ENCODE measurements at regions not wholly inside any gene's neighbourhood (a gene's known extent, or its start where the extent isn't known, plus 50 kb on each side); places are given as distances from the start of the nearest gene placed in this dataset.

DNA sequence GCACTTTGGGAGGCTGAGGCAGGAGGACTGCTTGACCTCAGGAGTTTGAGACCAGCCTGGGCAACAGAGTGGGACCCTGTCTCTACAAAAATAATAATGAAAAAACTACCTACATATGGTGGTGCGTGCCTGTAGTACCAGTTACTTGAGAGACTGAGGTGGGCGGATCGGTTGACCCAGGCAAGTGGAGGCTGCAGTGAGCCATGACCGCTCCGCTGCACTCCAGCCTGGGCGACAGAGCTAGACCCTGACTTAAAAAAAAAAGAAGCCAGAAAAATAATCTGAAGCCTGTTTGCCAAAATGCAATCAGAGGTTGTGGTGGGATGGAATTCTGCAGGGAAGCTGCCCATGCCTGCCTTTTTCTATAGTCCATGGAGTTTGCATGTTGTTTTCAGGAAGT lies 50.4 kb upstream of the GGTA1 start:
- DNase-seq (ENCODE audit: low read depth in 3 of 3), result no peak

DNA sequence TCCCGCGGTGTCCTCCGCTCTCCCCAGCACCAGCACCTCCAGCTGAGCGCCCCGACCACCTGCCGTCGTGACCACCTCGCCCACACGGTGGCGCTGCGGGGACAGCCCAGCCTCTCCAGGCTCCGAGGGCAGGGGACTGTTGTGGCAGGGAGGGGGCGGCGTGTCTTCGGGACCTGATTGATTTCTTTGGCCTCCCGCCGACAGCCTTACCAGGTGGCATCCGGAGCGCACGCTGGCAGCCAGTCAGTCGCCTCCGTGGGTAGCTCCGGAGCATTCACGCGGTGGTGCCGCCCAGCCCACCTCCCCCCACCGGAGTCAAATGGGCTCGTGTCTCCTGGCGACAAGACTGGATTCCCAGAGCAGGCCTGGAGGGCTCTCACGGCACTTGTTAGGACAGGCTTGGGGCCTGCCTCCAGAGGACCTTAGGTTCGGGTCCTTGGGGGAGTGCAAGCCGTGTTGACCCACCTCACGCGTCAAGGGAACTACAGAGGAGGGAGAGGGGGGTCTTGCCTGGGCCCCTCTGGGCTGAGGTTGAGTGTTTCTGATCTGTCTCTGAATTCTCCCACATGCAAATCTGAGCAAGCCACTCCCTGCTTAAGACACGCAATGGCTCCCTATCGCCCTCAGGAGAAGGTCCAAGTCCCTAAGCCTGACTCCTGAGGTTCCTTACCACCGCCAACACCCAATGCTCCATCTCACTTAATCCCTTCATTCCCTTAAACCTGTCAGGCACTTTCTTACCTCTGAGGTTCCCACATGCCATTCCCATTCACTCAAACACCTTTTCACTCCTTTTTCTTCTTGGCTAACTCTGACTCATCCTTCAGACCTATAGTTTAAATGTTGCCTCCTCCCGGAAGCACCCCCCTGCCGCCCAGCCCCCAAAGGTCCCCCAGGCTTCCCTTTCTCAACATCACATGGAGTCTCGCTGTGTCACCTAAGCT lies 51.2 kb upstream of the GGTA1 start:
- DNase-seq (ENCODE audit: low read depth in 3 of 3), result peak; percentile 47 to 69 (median 52)

GRCh38 chr9:121551985-121552753 lies 52.5 kb upstream of the GGTA1 start:
- no peak for DNase-seq (ENCODE audit: low read depth in 3 of 3)

DNA sequence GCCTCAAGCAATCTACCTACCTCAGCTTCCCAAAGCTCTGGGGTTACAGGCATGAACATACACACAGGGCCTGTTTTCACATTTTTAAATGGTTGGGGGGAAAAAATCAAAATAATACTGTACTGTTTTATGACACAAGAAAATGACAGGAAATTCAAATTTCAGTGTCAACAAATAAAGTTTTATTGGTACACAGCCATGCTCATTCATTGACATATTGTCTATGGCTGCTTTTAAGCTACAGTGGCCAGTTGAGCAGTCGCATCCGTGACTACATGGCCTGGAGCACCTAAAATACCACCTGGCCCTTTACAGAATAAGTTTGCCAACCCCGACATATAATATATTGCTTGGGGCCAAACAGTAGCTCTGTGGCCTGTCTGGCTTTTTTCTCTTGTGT lies 56.4 kb upstream of the GGTA1 start:
- DNase-seq (ENCODE audit: low read depth in 3 of 3), result no peak

- no peak for DNase-seq (ENCODE audit: low read depth in 3 of 3)
Measured at GRCh38 chr9:121556580-121556979, 56.9 kb upstream of the GGTA1 start.

- DNase-seq (ENCODE audit: low read depth in 3 of 3), result peak in 1 of 3 experiments; percentile 7
Measured at GRCh38 chr9:121557581-121558447, 58.2 kb upstream of the GGTA1 start.

DNA sequence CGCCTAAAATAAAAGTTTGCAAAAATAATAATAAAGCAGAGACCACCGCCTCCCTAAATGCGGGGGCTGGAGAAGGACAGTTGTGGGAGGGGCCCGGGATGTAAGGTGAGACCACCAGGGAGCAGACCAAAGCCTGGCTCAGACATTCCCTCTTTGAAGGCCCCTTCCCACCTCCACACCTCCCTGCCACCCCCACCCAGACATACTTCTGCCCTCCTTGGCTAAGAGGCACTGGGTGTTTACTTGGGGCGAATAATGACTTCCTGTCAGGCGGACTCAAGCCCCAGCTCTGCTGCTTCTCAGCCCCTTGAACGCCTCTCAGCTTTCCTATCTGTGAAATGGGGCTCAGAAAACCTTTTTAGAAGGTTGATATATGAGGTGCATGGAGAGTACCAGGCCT lies 58.8 kb upstream of the GGTA1 start:
- no peak for DNase-seq (ENCODE audit: low read depth in 3 of 3)

GRCh38 chr9:121559183-121559582 lies 59.5 kb upstream of the GGTA1 start:
- DNase-seq (ENCODE audit: low read depth in 3 of 3), result no peak

DNA sequence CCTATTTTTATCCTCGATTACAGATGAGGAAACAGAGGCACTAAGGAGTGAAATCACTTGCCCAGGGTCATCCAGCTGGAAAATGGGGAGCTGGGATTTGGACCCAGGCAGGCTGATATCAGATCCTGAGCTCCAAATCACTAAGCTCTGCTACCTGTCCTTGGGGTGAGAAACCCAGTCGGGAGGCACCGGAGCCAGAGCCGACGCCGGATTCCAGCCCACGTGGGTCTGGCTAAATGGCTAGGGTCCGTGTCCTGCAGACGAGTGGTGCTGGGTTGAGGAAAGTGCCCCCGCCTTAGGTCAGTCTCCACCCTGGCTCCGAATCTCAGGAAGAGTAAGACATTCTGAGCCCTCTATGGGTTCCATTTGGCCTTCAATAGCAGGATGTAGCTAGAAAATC lies 61.3 kb upstream of the GGTA1 start:
- DNase-seq (ENCODE audit: low read depth in 3 of 3), result no peak

DNA sequence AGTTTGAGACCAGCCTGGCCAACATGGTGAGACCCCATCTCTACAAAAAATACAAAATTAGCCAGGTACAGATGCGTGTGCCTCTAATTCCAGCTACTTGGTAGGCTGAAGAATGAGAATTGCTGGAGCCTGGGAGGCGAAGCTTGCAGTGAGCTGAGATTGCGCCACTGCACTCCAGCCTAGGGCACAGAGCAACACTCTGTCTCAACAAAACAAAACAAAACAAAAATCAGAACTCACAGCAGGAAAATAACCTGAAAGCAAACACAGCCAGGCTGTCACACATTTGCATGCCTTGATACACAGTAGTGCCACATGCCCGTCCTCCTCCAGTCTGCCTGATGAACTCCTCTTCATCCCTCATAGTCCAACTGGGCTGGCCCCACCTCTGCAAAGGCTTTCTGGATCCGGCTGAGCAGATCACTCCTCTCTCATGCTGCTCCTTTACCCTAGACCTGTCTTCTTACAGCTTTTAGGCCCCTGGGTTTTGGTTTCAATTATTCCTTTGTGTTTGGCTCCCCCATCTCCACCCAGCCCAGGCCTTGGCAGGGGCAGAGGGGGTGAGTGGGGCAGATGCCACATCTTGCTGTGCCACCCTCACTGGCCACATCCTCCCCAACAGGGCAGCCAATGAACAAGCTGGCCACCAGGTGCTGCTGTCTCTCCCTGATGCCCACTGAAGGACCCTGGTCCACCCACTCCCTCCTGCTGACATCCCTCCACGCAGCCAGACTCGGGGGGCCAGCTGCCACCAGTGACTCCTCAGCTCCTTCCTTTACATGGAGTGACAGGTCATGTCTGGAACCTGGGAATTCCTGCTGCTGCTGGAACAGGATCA lies 62.0 kb upstream of the GGTA1 start:
- no peak for DNase-seq (ENCODE audit: low read depth in 3 of 3)

DNA sequence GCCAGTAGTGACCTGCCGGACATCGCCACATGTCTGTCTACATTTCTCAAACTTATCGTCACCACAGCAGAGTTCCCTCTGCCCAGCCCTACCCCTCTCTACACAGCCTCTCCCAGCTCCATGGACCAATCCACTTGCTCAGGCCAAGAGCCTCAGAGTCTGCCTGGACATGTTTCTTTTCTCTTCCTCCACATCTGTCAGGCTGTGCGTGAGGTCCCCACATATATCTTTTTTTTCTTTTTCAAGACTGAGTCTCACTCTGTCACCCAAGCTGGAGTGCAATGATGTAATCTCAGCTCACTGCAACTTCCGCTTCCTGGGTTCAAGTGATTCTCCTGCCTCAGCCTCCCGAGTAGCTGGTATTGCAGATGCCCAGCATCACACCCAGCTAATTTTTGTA lies 62.7 kb upstream of the GGTA1 start:
- no peak for DNase-seq (ENCODE audit: low read depth in 3 of 3)

- no peak for DNase-seq (ENCODE audit: low read depth in 3 of 3)
Measured at GRCh38 chr9:121563425-121563824, 63.8 kb upstream of the GGTA1 start.

DNA sequence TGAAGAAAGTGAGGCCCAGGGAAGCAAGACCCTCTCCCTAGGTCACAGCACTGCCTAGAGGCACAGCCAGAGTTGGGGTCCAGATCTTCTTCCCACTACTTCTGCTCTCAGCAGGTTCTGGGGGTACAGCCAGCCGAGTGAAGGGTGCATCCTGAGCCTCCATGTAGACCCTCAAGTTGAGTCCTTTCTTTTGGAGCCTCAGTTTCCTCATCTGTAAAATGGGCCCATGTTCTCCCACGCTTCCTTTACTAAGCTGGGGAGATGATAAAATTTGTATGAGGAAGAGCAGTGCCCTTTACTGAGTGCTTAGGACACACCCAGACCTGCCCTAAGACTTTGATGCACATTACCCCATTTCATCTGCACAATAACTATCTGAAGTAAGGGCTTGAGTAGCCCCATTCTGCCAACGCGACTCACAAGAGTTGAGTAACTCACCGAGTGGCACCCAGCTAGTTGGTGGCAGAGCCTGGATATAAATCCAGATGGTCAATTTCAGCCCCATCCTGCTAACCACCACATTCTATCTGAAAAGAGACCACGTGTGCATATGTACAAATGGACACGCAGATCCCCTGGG lies 64.3 kb upstream of the GGTA1 start:
- DNase-seq (ENCODE audit: low read depth in 3 of 3), result no peak

DNA sequence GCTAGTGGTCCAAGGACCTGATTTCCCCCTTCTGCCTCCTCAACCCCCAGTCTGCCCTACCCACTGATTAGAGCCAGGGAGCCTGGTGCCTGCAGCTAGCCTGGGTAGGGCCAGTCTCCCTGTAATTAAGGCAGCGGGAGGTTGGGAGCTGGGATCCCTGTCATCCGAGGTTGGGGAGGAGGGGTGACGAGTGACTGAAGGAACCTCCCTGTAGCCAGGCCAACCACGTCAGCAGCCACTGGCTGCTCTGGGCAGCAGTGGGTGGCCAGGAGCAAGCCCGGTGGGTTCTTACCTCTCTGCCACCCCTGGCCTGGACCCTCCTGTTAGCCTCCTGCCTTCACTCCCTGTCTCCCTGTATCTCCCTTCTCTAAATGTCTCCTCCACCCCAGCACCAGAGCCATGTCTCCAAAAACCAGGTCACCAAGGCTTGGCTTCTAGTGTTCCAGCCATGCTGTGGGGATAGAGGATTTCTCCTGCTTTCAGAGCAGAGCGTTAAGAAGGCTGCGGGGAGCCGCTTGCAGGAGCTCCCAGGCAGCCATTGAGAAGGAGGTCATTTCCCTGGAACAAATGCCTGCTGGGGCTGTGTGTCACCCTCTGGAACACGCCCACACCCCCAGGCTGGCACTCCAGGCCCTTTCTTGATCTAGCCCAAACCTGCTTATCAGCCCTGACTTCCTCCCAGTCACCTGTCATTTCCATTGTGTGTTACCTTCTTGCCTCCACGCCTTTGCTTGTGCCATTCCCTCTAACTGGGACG lies 65.0 kb upstream of the GGTA1 start:
- no peak for DNase-seq (ENCODE audit: low read depth in 3 of 3)

- DNase-seq (ENCODE audit: low read depth in 3 of 3), result no peak
Measured at GRCh38 chr9:121566481-121567465, 67.1 kb upstream of the GGTA1 start.

DNA sequence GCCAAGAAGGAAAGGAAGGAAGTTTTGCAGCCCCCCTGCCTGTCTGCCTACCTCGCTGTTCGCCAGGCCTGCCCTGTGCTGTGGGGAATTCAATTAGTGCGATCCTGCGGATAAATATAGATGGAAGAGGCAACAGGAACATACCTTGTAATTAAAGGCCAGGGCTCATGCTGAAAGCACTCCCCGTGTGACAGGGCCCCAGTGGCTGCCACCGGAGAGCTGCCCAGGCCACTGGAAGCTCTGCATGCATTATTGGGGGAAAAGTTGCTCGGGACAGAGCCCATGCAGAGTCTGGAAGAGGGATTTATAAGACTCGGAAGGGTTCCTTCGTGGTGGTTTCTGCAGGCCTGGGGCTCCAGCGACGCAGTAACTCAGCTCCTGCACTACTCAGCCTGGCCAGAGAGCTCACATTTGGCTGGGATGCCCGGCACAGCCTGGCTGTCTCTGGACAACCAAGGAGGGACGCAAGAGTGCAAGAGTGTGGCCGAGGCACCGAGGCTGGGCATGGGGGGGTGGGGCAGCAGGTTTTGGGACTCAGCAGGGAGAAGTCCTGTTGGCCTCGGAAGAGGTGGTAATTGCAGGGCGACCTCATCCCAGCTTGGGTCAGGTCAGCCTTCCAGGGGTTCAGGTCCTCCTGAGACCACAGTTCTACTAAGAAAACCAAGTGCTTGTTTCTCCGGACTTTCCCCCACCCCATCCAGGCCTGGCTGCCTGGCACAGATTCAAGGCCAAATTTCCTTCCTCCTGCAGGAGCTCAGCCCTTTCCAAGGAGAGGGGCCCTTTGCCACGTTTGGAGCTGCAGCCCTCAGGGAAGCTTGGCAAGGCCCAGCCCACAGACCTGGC lies 68.1 kb upstream of the GGTA1 start:
- no peak for DNase-seq (ENCODE audit: low read depth in 3 of 3)

DNA sequence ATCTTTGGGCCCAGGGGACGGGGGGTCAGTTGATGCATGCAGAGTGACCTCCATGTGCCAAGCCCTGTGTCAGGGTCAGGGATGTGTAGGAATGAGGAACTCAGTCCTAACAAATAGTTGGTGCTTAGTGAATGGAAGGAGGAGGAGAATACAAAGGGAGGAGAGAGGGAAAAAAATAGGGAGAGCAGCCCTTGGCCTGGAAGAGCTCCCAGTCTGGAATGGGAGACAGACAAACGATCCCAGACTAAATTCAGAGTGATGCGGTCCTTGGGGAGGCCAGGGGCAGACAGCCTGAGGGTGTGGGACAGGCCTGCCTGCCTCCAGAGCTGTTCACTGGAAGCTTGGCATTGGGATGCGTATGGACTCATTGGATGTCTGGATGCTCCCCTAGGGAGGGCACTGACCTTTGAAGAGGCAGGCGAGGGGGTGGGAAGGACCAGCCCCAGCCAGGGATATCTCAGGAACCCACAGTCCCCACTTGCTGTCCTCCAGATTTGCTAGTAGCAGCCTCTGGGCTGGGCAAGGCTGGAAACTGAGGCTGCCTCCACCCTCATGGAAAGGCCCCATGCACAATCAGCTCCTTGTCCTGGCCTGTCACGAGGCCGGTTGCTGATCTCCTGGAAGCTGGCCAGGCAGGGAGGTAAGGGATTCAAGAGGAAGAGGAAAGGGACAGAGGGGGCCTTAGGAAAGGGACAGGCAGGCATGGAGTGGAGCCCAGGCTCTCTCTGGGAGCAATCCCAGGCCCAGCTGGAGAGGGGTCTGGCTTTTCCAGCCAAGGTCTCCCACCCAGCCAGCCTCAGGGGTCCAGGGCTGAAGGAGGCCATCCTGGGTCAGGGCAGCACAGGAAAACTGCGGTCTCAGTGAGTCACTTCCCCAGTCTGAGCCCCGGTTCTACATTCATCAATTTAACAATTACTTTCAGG lies 69.0 kb upstream of the GGTA1 start:
- no peak for DNase-seq (ENCODE audit: low read depth in 3 of 3)

All from stimulated activated CD4-positive, alpha-beta T cell treated with anti-CD3 and anti-CD28 coated beads, TNF-alpha, amount 100 ng/mL, for 24 hours (primary cell).